ENCODE measurements at regions not wholly inside any gene's neighbourhood (a gene's known extent, or its start where the extent isn't known, plus 50 kb on each side); places are given as distances from the start of the nearest gene placed in this dataset.

DNA sequence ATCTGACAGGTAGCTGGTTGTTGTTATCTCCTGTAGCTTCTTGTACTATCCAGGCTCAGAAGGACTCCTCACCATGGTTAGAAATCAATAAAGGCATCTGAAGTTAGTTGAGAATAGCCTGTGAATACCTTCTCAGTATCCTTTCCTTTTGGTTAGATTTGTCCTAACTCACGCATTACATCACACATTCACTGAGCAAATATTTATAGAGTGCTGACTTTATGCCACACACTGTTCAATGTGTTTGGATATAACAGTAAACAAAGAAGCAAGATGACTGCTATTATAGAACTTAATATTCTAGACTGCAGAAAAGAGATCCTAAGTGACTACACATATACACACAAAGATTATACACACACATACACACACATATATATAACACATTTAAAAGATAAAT is 889.9 kb upstream of the CHAC2 start:
- Histone ChIP-seq H3K4me3 (ENCODE audit: low read depth, low read length) (no peak overlapping the region), H3K4me1 (ENCODE audit: control insufficient read depth, insufficient read depth, low read length) (no peaks in the 10 kb centered on the region), H3K36me3 (ENCODE audit: control insufficient read depth in 2 of 2, insufficient read depth in 1 of 2, low read length in 2 of 2) (no peaks in the 10 kb centered on the region), H3K9me3 (ENCODE audit: control insufficient read depth, insufficient read depth, low read depth, low read length) (no peaks in the 10 kb centered on the region), H3K27ac (ENCODE audit: extremely low read depth, low read depth, low read length) (no peak overlapping the region)
- TF ChIP-seq ZBTB21 (tag by site-specific recombination; IDR thresholded peaks at IDR 0.05), result no peak
- no peak for TF ChIP-seq ZNF121 (tag by site-specific recombination; IDR thresholded peaks at IDR 0.05)
- no peak for TF ChIP-seq ZBTB49 (tag by site-specific recombination; IDR thresholded peaks at IDR 0.05; ENCODE audit: low read depth)
- TF ChIP-seq ZNF292 (tag by site-specific recombination; IDR thresholded peaks at IDR 0.05; ENCODE audit: borderline replicate concordance, low read depth), result no peak
- no peak for TF ChIP-seq ZNF169 (tag by site-specific recombination; IDR thresholded peaks at IDR 0.05)
- no peak for TF ChIP-seq MYNN (tag by site-specific recombination; IDR thresholded peaks at IDR 0.05; ENCODE audit: borderline replicate concordance)
- TF ChIP-seq, protein P1, sequence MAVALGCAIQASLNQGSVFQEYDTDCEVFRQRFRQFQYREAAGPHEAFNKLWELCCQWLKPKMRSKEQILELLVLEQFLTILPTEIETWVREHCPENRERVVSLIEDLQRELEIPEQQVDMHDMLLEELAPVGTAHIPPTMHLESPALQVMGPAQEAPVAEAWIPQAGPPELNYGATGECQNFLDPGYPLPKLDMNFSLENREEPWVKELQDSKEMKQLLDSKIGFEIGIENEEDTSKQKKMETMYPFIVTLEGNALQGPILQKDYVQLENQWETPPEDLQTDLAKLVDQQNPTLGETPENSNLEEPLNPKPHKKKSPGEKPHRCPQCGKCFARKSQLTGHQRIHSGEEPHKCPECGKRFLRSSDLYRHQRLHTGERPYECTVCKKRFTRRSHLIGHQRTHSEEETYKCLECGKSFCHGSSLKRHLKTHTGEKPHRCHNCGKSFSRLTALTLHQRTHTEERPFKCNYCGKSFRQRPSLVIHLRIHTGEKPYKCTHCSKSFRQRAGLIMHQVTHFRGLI (tag by site-specific recombination; IDR thresholded peaks at IDR 0.05), result no peak
- TF ChIP-seq RBAK (tag by site-specific recombination; IDR thresholded peaks at IDR 0.05), result no peak
- no peak for TF ChIP-seq ZNF175 (tag by site-specific recombination; IDR thresholded peaks at IDR 0.05)
- TF ChIP-seq, protein P2, sequence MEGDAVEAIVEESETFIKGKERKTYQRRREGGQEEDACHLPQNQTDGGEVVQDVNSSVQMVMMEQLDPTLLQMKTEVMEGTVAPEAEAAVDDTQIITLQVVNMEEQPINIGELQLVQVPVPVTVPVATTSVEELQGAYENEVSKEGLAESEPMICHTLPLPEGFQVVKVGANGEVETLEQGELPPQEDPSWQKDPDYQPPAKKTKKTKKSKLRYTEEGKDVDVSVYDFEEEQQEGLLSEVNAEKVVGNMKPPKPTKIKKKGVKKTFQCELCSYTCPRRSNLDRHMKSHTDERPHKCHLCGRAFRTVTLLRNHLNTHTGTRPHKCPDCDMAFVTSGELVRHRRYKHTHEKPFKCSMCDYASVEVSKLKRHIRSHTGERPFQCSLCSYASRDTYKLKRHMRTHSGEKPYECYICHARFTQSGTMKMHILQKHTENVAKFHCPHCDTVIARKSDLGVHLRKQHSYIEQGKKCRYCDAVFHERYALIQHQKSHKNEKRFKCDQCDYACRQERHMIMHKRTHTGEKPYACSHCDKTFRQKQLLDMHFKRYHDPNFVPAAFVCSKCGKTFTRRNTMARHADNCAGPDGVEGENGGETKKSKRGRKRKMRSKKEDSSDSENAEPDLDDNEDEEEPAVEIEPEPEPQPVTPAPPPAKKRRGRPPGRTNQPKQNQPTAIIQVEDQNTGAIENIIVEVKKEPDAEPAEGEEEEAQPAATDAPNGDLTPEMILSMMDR (tag by site-specific recombination; IDR thresholded peaks at IDR 0.05), result no peak
- TF ChIP-seq ZNF354C (tag by site-specific recombination; IDR thresholded peaks at IDR 0.05; ENCODE audit: borderline replicate concordance, low read depth), result no peak
- TF ChIP-seq, protein P3, sequence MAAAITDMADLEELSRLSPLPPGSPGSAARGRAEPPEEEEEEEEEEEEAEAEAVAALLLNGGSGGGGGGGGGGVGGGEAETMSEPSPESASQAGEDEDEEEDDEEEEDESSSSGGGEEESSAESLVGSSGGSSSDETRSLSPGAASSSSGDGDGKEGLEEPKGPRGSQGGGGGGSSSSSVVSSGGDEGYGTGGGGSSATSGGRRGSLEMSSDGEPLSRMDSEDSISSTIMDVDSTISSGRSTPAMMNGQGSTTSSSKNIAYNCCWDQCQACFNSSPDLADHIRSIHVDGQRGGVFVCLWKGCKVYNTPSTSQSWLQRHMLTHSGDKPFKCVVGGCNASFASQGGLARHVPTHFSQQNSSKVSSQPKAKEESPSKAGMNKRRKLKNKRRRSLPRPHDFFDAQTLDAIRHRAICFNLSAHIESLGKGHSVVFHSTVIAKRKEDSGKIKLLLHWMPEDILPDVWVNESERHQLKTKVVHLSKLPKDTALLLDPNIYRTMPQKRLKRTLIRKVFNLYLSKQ (tag by site-specific recombination; IDR thresholded peaks at IDR 0.05; ENCODE audit: borderline replicate concordance), result no peak
- TF ChIP-seq, protein P4, sequence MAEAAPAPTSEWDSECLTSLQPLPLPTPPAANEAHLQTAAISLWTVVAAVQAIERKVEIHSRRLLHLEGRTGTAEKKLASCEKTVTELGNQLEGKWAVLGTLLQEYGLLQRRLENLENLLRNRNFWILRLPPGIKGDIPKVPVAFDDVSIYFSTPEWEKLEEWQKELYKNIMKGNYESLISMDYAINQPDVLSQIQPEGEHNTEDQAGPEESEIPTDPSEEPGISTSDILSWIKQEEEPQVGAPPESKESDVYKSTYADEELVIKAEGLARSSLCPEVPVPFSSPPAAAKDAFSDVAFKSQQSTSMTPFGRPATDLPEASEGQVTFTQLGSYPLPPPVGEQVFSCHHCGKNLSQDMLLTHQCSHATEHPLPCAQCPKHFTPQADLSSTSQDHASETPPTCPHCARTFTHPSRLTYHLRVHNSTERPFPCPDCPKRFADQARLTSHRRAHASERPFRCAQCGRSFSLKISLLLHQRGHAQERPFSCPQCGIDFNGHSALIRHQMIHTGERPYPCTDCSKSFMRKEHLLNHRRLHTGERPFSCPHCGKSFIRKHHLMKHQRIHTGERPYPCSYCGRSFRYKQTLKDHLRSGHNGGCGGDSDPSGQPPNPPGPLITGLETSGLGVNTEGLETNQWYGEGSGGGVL (tag by site-specific recombination; IDR thresholded peaks at IDR 0.05), result no peak
- no peak for TF ChIP-seq GLI2 (tag by site-specific recombination; IDR thresholded peaks at IDR 0.05; ENCODE audit: borderline replicate concordance, low read depth)
- TF ChIP-seq ZNF776 (tag by site-specific recombination; IDR thresholded peaks at IDR 0.05; ENCODE audit: borderline replicate concordance), result no peak
- TF ChIP-seq HOXD13 (CRISPR knock-in tag; IDR thresholded peaks at IDR 0.05; ENCODE audit: borderline replicate concordance), result no peak
- TF ChIP-seq ZEB2 (tag by site-specific recombination; IDR thresholded peaks at IDR 0.05), result no peak
- CTCF ChIA-PET, result no interaction called here
- POLR2A ChIA-PET, result no interaction called here
